ENCODE measurements at regions not wholly inside any gene's neighbourhood (a gene's known extent, or its start where the extent isn't known, plus 50 kb on each side); places are given as distances from the start of the nearest gene placed in this dataset.
"Not testable (repeated sequence)": the region's sequence is repeated elsewhere in the genome, so short reads cannot be mapped to it uniquely, and the experiment has no call there.

DNA sequence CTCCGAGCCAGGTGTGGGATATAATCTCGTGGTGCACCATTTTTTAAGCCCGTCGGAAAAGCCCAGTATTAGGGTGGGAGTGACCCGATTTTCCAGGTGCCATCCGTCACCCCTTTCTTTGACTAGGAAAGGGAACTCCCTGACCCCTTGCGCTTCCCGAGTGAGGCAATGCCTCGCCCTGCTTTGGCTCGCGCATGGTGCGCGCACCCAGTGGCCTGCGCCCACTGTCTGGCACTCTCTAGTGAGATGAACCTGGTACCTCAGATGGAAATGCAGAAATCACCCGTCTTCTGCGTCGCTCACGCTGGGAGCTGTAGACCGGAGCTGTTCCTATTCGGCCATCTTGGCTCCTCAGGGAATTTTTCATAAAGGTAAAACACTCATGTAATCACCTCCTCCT is 63.9 kb downstream of the RWDD3 start:
- H3K4me1 ChIP-seq; H3K27ac ChIP-seq; DNase-seq; H3K27me3 ChIP-seq; intact Hi-C loops (cut with DNase I); H3K36me3 ChIP-seq; H3K9me3 ChIP-seq; H3K4me3 ChIP-seq: not testable (repeated sequence)
- 90 to 94% methylated on average over 20 of the region's 20 CpGs for WGBS, 2 donors

GRCh38 chr1:95301091-95301490 is 67.1 kb downstream of the RWDD3 start:
- H3K9me3 ChIP-seq, result peaks cover 0 to 5% (median 0%) of the 10 kb centered on the region in 4 donors
- no peak overlapping the region for H3K27ac ChIP-seq
- no peak for DNase-seq
- intact Hi-C loops (cut with DNase I), result no loop called here
- no peaks in the 10 kb centered on the region for H3K27me3 ChIP-seq
- no peaks in the 10 kb centered on the region for H3K4me1 ChIP-seq
- TF ChIP-seq, protein P1, sequence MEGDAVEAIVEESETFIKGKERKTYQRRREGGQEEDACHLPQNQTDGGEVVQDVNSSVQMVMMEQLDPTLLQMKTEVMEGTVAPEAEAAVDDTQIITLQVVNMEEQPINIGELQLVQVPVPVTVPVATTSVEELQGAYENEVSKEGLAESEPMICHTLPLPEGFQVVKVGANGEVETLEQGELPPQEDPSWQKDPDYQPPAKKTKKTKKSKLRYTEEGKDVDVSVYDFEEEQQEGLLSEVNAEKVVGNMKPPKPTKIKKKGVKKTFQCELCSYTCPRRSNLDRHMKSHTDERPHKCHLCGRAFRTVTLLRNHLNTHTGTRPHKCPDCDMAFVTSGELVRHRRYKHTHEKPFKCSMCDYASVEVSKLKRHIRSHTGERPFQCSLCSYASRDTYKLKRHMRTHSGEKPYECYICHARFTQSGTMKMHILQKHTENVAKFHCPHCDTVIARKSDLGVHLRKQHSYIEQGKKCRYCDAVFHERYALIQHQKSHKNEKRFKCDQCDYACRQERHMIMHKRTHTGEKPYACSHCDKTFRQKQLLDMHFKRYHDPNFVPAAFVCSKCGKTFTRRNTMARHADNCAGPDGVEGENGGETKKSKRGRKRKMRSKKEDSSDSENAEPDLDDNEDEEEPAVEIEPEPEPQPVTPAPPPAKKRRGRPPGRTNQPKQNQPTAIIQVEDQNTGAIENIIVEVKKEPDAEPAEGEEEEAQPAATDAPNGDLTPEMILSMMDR (IDR thresholded peaks at IDR 0.05), result no peak
- no peak for TF ChIP-seq EP300 (IDR thresholded peaks at IDR 0.05)
- no peak for TF ChIP-seq POLR2AphosphoS5 (IDR thresholded peaks at IDR 0.05)
- no peak for TF ChIP-seq POLR2A (IDR thresholded peaks at IDR 0.05)
- H3K4me3 ChIP-seq, result no peak overlapping the region
- no peaks in the 10 kb centered on the region for H3K36me3 ChIP-seq

DNA sequence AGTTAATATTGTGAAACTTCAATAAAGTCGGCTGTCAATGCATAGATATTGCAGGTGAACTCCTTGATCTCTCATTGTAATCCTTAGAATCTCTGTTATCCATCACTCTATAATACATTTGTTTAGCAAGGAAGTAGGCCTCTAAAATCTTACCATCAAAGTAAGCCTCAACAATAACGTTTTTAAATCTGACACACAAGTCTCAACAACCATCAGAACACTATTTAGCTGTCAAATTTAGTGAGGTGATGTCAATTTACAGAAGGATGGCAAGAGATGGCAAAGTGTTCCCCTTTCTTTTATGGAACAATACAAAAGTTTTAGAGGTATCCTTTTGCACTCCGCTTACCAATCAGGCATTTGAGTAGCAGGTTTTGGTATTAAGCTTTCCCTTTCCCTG is 67.6 kb downstream of the RWDD3 start:
- H3K36me3 ChIP-seq, result no peaks in the 10 kb centered on the region
- no peak overlapping the region for H3K4me3 ChIP-seq
- no peaks in the 10 kb centered on the region for H3K27me3 ChIP-seq
- no peaks in the 10 kb centered on the region for H3K4me1 ChIP-seq
- no peak overlapping the region for H3K27ac ChIP-seq
- DNase-seq, result no peak
- peaks cover 0 to 5% (median 0%) of the 10 kb centered on the region in 4 donors for H3K9me3 ChIP-seq
- TF ChIP-seq POLR2A (IDR thresholded peaks at IDR 0.05) (no peak), POLR2AphosphoS5 (IDR thresholded peaks at IDR 0.05) (no peak), EP300 (IDR thresholded peaks at IDR 0.05) (no peak)
- TF ChIP-seq, protein P1 (IDR thresholded peaks at IDR 0.05), result no peak
- intact Hi-C loops (cut with DNase I), result no loop called here
- 62 to 79% methylated on average over 3 of the region's 3 CpGs for WGBS, 2 donors

- no peak for DNase-seq
- Histone ChIP-seq H3K9me3 (peaks cover 0 to 1% (median 0%) of the 10 kb centered on the region in 4 donors), H3K27ac (no peak overlapping the region), H3K4me1 (no peaks in the 10 kb centered on the region), H3K27me3 (no peaks in the 10 kb centered on the region), H3K36me3 (no peaks in the 10 kb centered on the region), H3K4me3 (no peak overlapping the region)
- intact Hi-C loops (cut with DNase I), result no loop called here
- TF ChIP-seq EP300 (IDR thresholded peaks at IDR 0.05) (no peak), POLR2A (IDR thresholded peaks at IDR 0.05) (no peak), POLR2AphosphoS5 (IDR thresholded peaks at IDR 0.05) (no peak)
- TF ChIP-seq, protein P1 (IDR thresholded peaks at IDR 0.05), result no peak
- WGBS, 2 donors, result 35 to 72% methylated on average over 4 of the region's 4 CpGs
Observed at GRCh38 chr1:95304803-95305202, 70.8 kb downstream of the RWDD3 start.

DNA sequence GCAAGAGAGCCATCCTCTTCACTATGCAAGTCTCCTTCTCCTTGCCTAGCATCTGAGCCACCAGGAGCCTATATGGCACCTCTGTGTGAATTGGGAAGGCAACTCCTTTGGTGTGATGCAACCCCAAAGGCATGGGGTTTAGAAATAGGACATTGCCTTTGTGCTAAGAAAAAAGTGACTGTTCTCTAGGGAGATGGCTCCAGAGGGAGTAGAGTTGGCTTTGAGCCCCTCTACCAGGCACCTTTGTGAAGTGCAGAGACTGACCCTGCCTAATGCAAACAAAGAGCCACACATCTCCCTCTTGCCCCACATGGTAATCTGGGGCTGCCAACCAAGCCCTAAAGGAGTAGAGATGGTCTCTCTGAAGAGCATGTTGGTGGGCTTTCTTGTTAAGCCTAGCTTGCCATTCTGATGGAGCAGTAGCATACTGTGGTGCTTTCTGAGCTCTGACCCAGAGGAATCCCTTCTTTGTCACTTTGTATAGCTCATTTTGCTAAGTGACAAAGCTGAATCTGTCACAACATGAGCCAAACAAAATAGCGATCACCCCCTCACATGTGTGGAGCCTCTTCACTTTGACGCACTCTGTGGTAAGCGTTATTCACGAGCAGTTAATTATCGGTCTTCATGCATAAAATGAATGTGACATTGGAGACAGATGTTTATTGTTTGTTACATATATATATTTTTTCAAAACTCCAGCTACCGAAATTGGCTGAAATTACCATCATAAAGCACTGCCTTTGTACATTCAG is 74.4 kb downstream of the RWDD3 start:
- DNase-seq, result no peak
- Histone ChIP-seq H3K9me3 (no peaks in the 10 kb centered on the region), H3K27me3 (no peaks in the 10 kb centered on the region), H3K27ac (no peak overlapping the region), H3K4me3 (no peak overlapping the region), H3K36me3 (no peaks in the 10 kb centered on the region), H3K4me1 (peaks cover 0 to 13% (median 3%) of the 10 kb centered on the region in 4 donors)
- intact Hi-C loops (cut with DNase I), result no loop called here
- 38 to 52% methylated on average over 6 of the region's 6 CpGs for WGBS, 2 donors
- TF ChIP-seq, protein P1 (IDR thresholded peaks at IDR 0.05), result no peak
- TF ChIP-seq EP300 (IDR thresholded peaks at IDR 0.05), result no peak

All from sigmoid colon (tissue), 6 donors.